Thyroid gland (tissue), 4 donors: ENCODE measurements at regions not wholly inside any gene's neighbourhood (a gene's known extent, or its start where the extent isn't known, plus 50 kb on each side); places are given as distances from the start of the nearest gene placed in this dataset.

Experiments used
- DNase-seq, 2 donors: peaks; one replicate each; pipeline ENCODE4 v3.0.0-alpha.2; 2019
- H3K27ac ChIP-seq, 3 donors: fragments of 200-600 bp; sonication (generic); 1 replicate in 2 of 3; 2 replicates in 1 of 3; pipeline ENCODE4 v1.5.1; 2016 to 2019; ENCODE audit warnings: mild to moderate bottlenecking in 1 of 3, moderate library complexity in 1 of 3
- H3K27me3 ChIP-seq: fragments of 200-600 bp; sonication (generic); one replicate; pipeline ENCODE4 v1.5.1; 2019
- H3K36me3 ChIP-seq, 2 donors: fragments of 200-600 bp; sonication (generic); one replicate each; pipeline ENCODE4 v1.5.1; 2016 to 2019
- H3K4me1 ChIP-seq, 2 donors: fragments of 200-600 bp; sonication (generic); one replicate each; pipeline ENCODE4 v1.5.1; 2017 to 2019
- H3K4me3 ChIP-seq, 3 donors: fragments of 200-600 bp; sonication (generic); replicated peaks in 1 of 3; 1 replicate in 2 of 3; 2 replicates in 1 of 3; pipeline ENCODE4 v1.5.1; 2016; ENCODE audit warnings: mild to moderate bottlenecking in 1 of 3
- H3K9me3 ChIP-seq: fragments of 200-600 bp; sonication (generic); one replicate; pipeline ENCODE4 v1.5.1; 2017
- CTCF ChIP-seq, 6 experiments: fragments of 200-600 bp in 3 of 6; fragments of 450-650 bp in 3 of 6; sonication (generic) in 3 of 6; IDR thresholded peaks; one replicate each; pipeline ENCODE4 v1.5.1; 2016 to 2019; ENCODE audit warnings: antibody characterized with exemption in 6 of 6, mild to moderate bottlenecking in 2 of 6, inconsistent platforms in 1 of 6, moderate library complexity in 1 of 6
- POLR2A ChIP-seq, 2 donors: fragments of 450-650 bp; IDR thresholded peaks; one replicate each; pipeline ENCODE4 v1.6.1; 2017; ENCODE audit warnings: antibody characterized with exemption in 2 of 2, mild to moderate bottlenecking in 2 of 2, moderate library complexity in 1 of 2
- WGBS, 2 donors: methylation state at CpG; one replicate each; pipeline ENCODE4 v1.1.5; 2017; 5-methylcytosine and 5-hydroxymethylcytosine counted together
- intact Hi-C: fragments of 100-400 bp; cut with DNase I; formaldehyde crosslinking; loops from one replicate; pipeline ENCODE4 v1.15.1; 2023

GRCh38 chr1:73953586-73953985 is 244.4 kb downstream of the LRRIQ3 start:
- H3K36me3 ChIP-seq: no peaks in the 10 kb centered on the region
- 89 to 93% methylated on average over 4 of the region's 4 CpGs for WGBS, 2 donors
- DNase-seq: no peak
- no peaks in the 10 kb centered on the region for H3K4me1 ChIP-seq
- TF ChIP-seq CTCF (IDR thresholded peaks at IDR 0.05) (no peak), POLR2A (IDR thresholded peaks at IDR 0.05) (no peak)
- H3K27ac ChIP-seq: no peak overlapping the region
- intact Hi-C loops: no loop called here
- no peaks in the 10 kb centered on the region for H3K27me3 ChIP-seq
- no peak overlapping the region for H3K4me3 ChIP-seq
- H3K9me3 ChIP-seq: no peaks in the 10 kb centered on the region

- TF ChIP-seq POLR2A (IDR thresholded peaks at IDR 0.05) (no peak), CTCF (IDR thresholded peaks at IDR 0.05) (no peak)
- Histone ChIP-seq H3K9me3 (no peaks in the 10 kb centered on the region), H3K27ac (no peak overlapping the region), H3K27me3 (no peaks in the 10 kb centered on the region), H3K4me1 (no peaks in the 10 kb centered on the region), H3K36me3 (no peaks in the 10 kb centered on the region), H3K4me3 (no peak overlapping the region)
- WGBS, 2 donors: 90 to 94% methylated on average over 5 of the region's 5 CpGs
- intact Hi-C loops: no loop called here
- DNase-seq: no peak
Measured at GRCh38 chr1:73953186-73953585, 244.8 kb downstream of the LRRIQ3 start.

GRCh38 chr1:73948055-73948454 is 249.9 kb downstream of the LRRIQ3 start:
- no peaks in the 10 kb centered on the region for H3K9me3 ChIP-seq
- no peak overlapping the region for H3K27ac ChIP-seq
- H3K27me3 ChIP-seq: no peaks in the 10 kb centered on the region
- intact Hi-C loops: no loop called here
- no peaks in the 10 kb centered on the region for H3K36me3 ChIP-seq
- no peak overlapping the region for H3K4me3 ChIP-seq
- DNase-seq: no peak
- TF ChIP-seq POLR2A (IDR thresholded peaks at IDR 0.05) (no peak), CTCF (IDR thresholded peaks at IDR 0.05) (no peak)
- no peaks in the 10 kb centered on the region for H3K4me1 ChIP-seq

- WGBS, 2 donors: 81 to 88% methylated on average over 3 of the region's 3 CpGs
- intact Hi-C loops: no loop called here
- Histone ChIP-seq H3K4me1 (no peaks in the 10 kb centered on the region), H3K27ac (no peak overlapping the region), H3K4me3 (no peak overlapping the region), H3K36me3 (no peaks in the 10 kb centered on the region), H3K9me3 (no peaks in the 10 kb centered on the region), H3K27me3 (no peaks in the 10 kb centered on the region)
- DNase-seq: no peak
- TF ChIP-seq CTCF (IDR thresholded peaks at IDR 0.05): no peak
- no peak for TF ChIP-seq POLR2A (IDR thresholded peaks at IDR 0.05)
Measured at GRCh38 chr1:73947009-73947408, 251.0 kb downstream of the LRRIQ3 start.

- TF ChIP-seq POLR2A (IDR thresholded peaks at IDR 0.05): no peak
- no peak for TF ChIP-seq CTCF (IDR thresholded peaks at IDR 0.05)
- Histone ChIP-seq H3K9me3 (no peaks in the 10 kb centered on the region), H3K4me1 (no peaks in the 10 kb centered on the region), H3K27ac (no peak overlapping the region), H3K27me3 (no peaks in the 10 kb centered on the region), H3K4me3 (no peak overlapping the region), H3K36me3 (no peaks in the 10 kb centered on the region)
- intact Hi-C loops: no loop called here
- no peak for DNase-seq
- 47 to 49% methylated on average over 1 of the region's 1 CpG for WGBS, 2 donors
Measured at GRCh38 chr1:73943270-73943669, 254.7 kb downstream of the LRRIQ3 start.
